ENCODE measurements at regions not wholly inside any gene's neighbourhood (a gene's known extent, or its start where the extent isn't known, plus 50 kb on each side); places are given as distances from the start of the nearest gene placed in this dataset.
"Not testable (repeated sequence)": the region's sequence is repeated elsewhere in the genome, so short reads cannot be mapped to it uniquely, and the experiment has no call there.

DNA sequence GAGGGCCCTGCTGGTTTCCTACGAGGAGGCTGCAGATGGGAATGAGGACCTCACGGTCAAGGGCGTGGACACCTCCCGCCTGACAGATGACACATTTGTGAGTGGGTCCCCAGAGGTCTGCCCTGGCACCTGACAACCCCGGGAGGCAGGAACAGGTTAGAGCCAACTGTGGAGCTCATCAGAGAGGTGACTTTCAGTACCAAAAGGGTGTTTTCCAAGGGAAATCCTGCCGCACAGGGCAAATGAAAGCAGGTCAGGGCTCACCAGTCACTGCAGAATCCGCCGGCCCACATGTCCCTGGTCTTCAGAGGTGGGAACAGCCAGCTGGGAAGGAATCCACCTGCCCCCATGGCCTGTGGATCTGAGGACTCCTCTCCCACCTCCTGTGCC is 176.9 kb downstream of the NPIPB11 start:
- not testable (repeated sequence) for TF ChIP-seq TAF1 (IDR thresholded peaks at IDR 0.05; ENCODE audit: low read depth, low read length); POLR2A (IDR thresholded peaks at IDR 0.05; ENCODE audit: low read depth, low read length); POLR2AphosphoS5 (IDR thresholded peaks at IDR 0.05; ENCODE audit: low read depth, low read length); SPI1 (IDR thresholded peaks at IDR 0.05; ENCODE audit: low read depth, low read length); POU2F2 (IDR thresholded peaks at IDR 0.05; ENCODE audit: low read depth, low read length); PAX5 (IDR thresholded peaks at IDR 0.05; ENCODE audit: insufficient read depth, low read length, severe bottlenecking)

Data from GM12891 (cell line).